ENCODE measurements at regions not wholly inside any gene's neighbourhood (a gene's known extent, or its start where the extent isn't known, plus 50 kb on each side); places are given as distances from the start of the nearest gene placed in this dataset.

- DNase-seq (peak; percentile 19), ATAC-seq (no peak)
- no peak overlapping the region for H3K4me3 Mint-ChIP-seq
- peaks cover 8% of the 10 kb centered on the region for H3K9me3 Mint-ChIP-seq
- POLR2A ChIA-PET = interaction anchor here (0.8 kb wide), 1 partner anchor 106 kb away, joined by 4 read pairs; no protein-coding TSS in a partner anchor
- intact Hi-C loops (cut with micrococcal nuclease) = no loop called here
- CTCF ChIA-PET = no interaction called here
- H3K27ac Mint-ChIP-seq = no peak overlapping the region
- peaks cover 3% of the 10 kb centered on the region for H3K36me3 Mint-ChIP-seq (ENCODE audit: low read depth)
- no peak for TF ChIP-seq CTCF (IDR thresholded peaks at IDR 0.05)
- H3K27me3 Mint-ChIP-seq = no peaks in the 10 kb centered on the region
- H3K4me1 Mint-ChIP-seq (ENCODE audit: low read depth) = peaks cover 14% of the 10 kb centered on the region
Measured at GRCh38 chr15:31178705-31179104, 77.2 kb upstream of the TRPM1 start.

- intact Hi-C loops (cut with micrococcal nuclease) = no loop called here
- no peak for TF ChIP-seq CTCF (IDR thresholded peaks at IDR 0.05)
- DNase-seq = no peak
- Mint-ChIP-seq H3K4me1 (ENCODE audit: low read depth) (peaks cover 14% of the 10 kb centered on the region), H3K27me3 (no peaks in the 10 kb centered on the region), H3K36me3 (ENCODE audit: low read depth) (peaks cover 3% of the 10 kb centered on the region), H3K4me3 (no peak overlapping the region), H3K9me3 (peaks cover 8% of the 10 kb centered on the region), H3K27ac (no peak overlapping the region)
- CTCF ChIA-PET = no interaction called here
- no peak for ATAC-seq
- POLR2A ChIA-PET = no interaction called here
Measured at GRCh38 chr15:31179693-31180092, 78.2 kb upstream of the TRPM1 start.

GRCh38 chr15:31193291-31193690 is 91.8 kb upstream of the TRPM1 start:
- Mint-ChIP-seq H3K9me3 (peaks cover 14% of the 10 kb centered on the region), H3K27me3 (no peaks in the 10 kb centered on the region), H3K36me3 (ENCODE audit: low read depth) (peaks cover 5% of the 10 kb centered on the region), H3K27ac (no peak overlapping the region), H3K4me1 (ENCODE audit: low read depth) (peaks cover 4% of the 10 kb centered on the region), H3K4me3 (no peak overlapping the region)
- DNase-seq = no peak
- TF ChIP-seq CTCF (IDR thresholded peaks at IDR 0.05) = no peak
- ChIA-PET POLR2A (no interaction called here), CTCF (no interaction called here)
- intact Hi-C loops (cut with micrococcal nuclease) = no loop called here
- no peak for ATAC-seq

GRCh38 chr15:31195871-31196270 is 94.3 kb upstream of the TRPM1 start:
- ChIA-PET CTCF (no interaction called here), POLR2A (no interaction called here)
- TF ChIP-seq CTCF (IDR thresholded peaks at IDR 0.05) = no peak
- peaks cover 7% of the 10 kb centered on the region for H3K4me1 Mint-ChIP-seq (ENCODE audit: low read depth)
- H3K9me3 Mint-ChIP-seq = no peaks in the 10 kb centered on the region
- no peak overlapping the region for H3K4me3 Mint-ChIP-seq
- H3K36me3 Mint-ChIP-seq (ENCODE audit: low read depth) = no peaks in the 10 kb centered on the region
- no peak overlapping the region for H3K27ac Mint-ChIP-seq
- ATAC-seq (no peak), DNase-seq (no peak)
- intact Hi-C loops (cut with micrococcal nuclease) = no loop called here
- no peaks in the 10 kb centered on the region for H3K27me3 Mint-ChIP-seq

GRCh38 chr15:31197497-31198414 is 96.2 kb upstream of the TRPM1 start:
- Mint-ChIP-seq H3K4me3 (no peak overlapping the region), H3K36me3 (ENCODE audit: low read depth) (no peaks in the 10 kb centered on the region), H3K4me1 (ENCODE audit: low read depth) (peaks cover 14% of the 10 kb centered on the region), H3K27me3 (no peaks in the 10 kb centered on the region), H3K27ac (no peak overlapping the region), H3K9me3 (no peaks in the 10 kb centered on the region)
- peak; percentile 86 for TF ChIP-seq CTCF (IDR thresholded peaks at IDR 0.05)
- POLR2A ChIA-PET = no interaction called here
- CTCF ChIA-PET = interaction anchor here (0.8 to 1.7 kb wide), 6 partner anchors 14 to 291 kb away, joined by 3 to 7 read pairs (median 3); no protein-coding TSS in a partner anchor
- DNase-seq (peak; percentile 59), ATAC-seq (peak; percentile 63)
- intact Hi-C loops (cut with micrococcal nuclease) = no loop called here
